Suprapubic skin (tissue), 3 donors: ENCODE measurements at regions not wholly inside any gene's neighbourhood (a gene's known extent, or its start where the extent isn't known, plus 50 kb on each side); places are given as distances from the start of the nearest gene placed in this dataset.

ENCODE experiments used
- CTCF ChIP-seq, 2 donors: fragments of 200-600 bp in 1 of 2; fragments of 450-650 bp in 1 of 2; sonication (generic) in 1 of 2; IDR thresholded peaks; one replicate each; pipeline ENCODE4 v1.5.1; 2016 to 2019; ENCODE audit warnings: antibody characterized with exemption in 2 of 2, mild to moderate bottlenecking in 1 of 2, moderate library complexity in 1 of 2
- EP300 ChIP-seq: sonication (generic); formaldehyde crosslinking; IDR thresholded peaks from one replicate; pipeline ENCODE4 v1.6.1; 2017; ENCODE audit warnings: antibody characterized with exemption
- POLR2A ChIP-seq, 2 donors: fragments of 450-650 bp; IDR thresholded peaks; one replicate each; pipeline ENCODE4 v1.6.1; 2017; ENCODE audit warnings: antibody characterized with exemption in 2 of 2, mild to moderate bottlenecking in 2 of 2, moderate library complexity in 2 of 2

- TF ChIP-seq CTCF (IDR thresholded peaks at IDR 0.05): no peak
- TF ChIP-seq POLR2A (IDR thresholded peaks at IDR 0.05): no peak
- TF ChIP-seq EP300: no peak
Measured at GRCh38 chr12:125685915-125686314, 620.7 kb downstream of the AACS start.
